ENCODE measurements at regions not wholly inside any gene's neighbourhood (a gene's known extent, or its start where the extent isn't known, plus 50 kb on each side); places are given as distances from the start of the nearest gene placed in this dataset.
A peak's percentile ranks its signal among the peaks of the same experiment; 100 is the strongest.

GRCh38 chr6:168211681-168212080 lies 107.9 kb downstream of the DACT2 start:
- no peak for TF ChIP-seq POLR2A (IDR thresholded peaks at IDR 0.05)
- Histone ChIP-seq H3K4me3 (no peak overlapping the region), H3K36me3 (no peaks in the 10 kb centered on the region), H3K27me3 (peaks cover 0 to 9% (median 0%) of the 10 kb centered on the region in 9 donors), H3K9me3 (no peaks in the 10 kb centered on the region), H3K4me1 (peaks cover 0 to 5% (median 0%) of the 10 kb centered on the region in 12 donors), H3K27ac (no peak overlapping the region)
- WGBS, 4 donors = 81 to 88% (median 84%) methylated on average over 7 of the region's 7 CpGs
- ATAC-seq = no peak
- intact Hi-C loops (cut with DNase I) = no loop called here
- DNase-seq = no peak

GRCh38 chr6:168210239-168211105 lies 109.1 kb downstream of the DACT2 start:
- ATAC-seq = no peak
- TF ChIP-seq POLR2A (IDR thresholded peaks at IDR 0.05) (no peak), CTCF (IDR thresholded peaks at IDR 0.05) (no peak)
- Histone ChIP-seq H3K4me1 (no peaks in the 10 kb centered on the region), H3K27me3 (peaks cover 0 to 9% (median 0%) of the 10 kb centered on the region in 9 donors), H3K4me3 (no peak overlapping the region), H3K36me3 (no peaks in the 10 kb centered on the region), H3K9me3 (no peaks in the 10 kb centered on the region), H3K27ac (no peak overlapping the region)
- whole genome bisulfite sequencing, 4 donors = 82 to 96% (median 83%) methylated on average over 12 to 16 of the region's 16 CpGs
- intact Hi-C loops (cut with DNase I) = no loop called here
- DNase-seq = peak in 1 of 5 donors; percentile 11

GRCh38 chr6:168209420-168209819 lies 110.2 kb downstream of the DACT2 start:
- no peak for TF ChIP-seq CTCF (IDR thresholded peaks at IDR 0.05)
- no peak for TF ChIP-seq POLR2A (IDR thresholded peaks at IDR 0.05)
- no peaks in the 10 kb centered on the region for H3K4me1 ChIP-seq
- no peak overlapping the region for H3K27ac ChIP-seq
- WGBS, 4 donors = 64 to 87% (median 76%) methylated on average over 3 to 10 of the region's 10 CpGs
- ATAC-seq (peak in 1 of 4 donors; percentile 22), DNase-seq (peak in 1 of 5 donors; percentile 23)
- no peak overlapping the region for H3K4me3 ChIP-seq
- H3K36me3 ChIP-seq = no peaks in the 10 kb centered on the region
- peaks cover 0 to 9% (median 0%) of the 10 kb centered on the region in 9 donors for H3K27me3 ChIP-seq
- intact Hi-C loops (cut with DNase I) = no loop called here
- peaks cover 0 to 5% (median 0%) of the 10 kb centered on the region in 12 donors for H3K9me3 ChIP-seq

- ATAC-seq (no peak), DNase-seq (no peak)
- H3K4me1 ChIP-seq = no peaks in the 10 kb centered on the region
- no peak for TF ChIP-seq CTCF (IDR thresholded peaks at IDR 0.05)
- no peak for TF ChIP-seq POLR2A (IDR thresholded peaks at IDR 0.05)
- no peak overlapping the region for H3K4me3 ChIP-seq
- WGBS, 4 donors = 68 to 78% (median 75%) methylated on average over 10 of the region's 10 CpGs
- peaks cover 0 to 8% (median 0%) of the 10 kb centered on the region in 12 donors for H3K9me3 ChIP-seq
- peaks cover 0 to 9% (median 0%) of the 10 kb centered on the region in 9 donors for H3K27me3 ChIP-seq
- H3K27ac ChIP-seq = no peak overlapping the region
- H3K36me3 ChIP-seq = no peaks in the 10 kb centered on the region
- intact Hi-C loops (cut with DNase I) = no loop called here
Observed at GRCh38 chr6:168208854-168209253, 110.7 kb downstream of the DACT2 start.

All from heart left ventricle (tissue), 16 donors.